HepG2 (cell line): ENCODE measurements at regions not wholly inside any gene's neighbourhood (a gene's known extent, or its start where the extent isn't known, plus 50 kb on each side); places are given as distances from the start of the nearest gene placed in this dataset.

Source experiments
- ATAC-seq: fragments of 200-7000 bp; cut with Tn5 transposase; 3 replicates; pipeline ENCODE4 v1.9.1; 2020; ENCODE audit warnings: mild to moderate bottlenecking, moderate library complexity
- BruUV-seq: library from RNA; stranded (reverse); fragments of 400-500 nt; replicated peaks from 2 replicates; lab custom pipeline; 2021; lab: Mats Ljungman, UMichigan
- CTCF ChIA-PET: fragments of 300-600 bp; formaldehyde crosslinking; extraction: SDS; loops from one replicate; lab custom pipeline; 2021; ENCODE audit warnings: low total read pairs, inconsistent platforms, low intra/inter-chr PET ratio; lab: Yijun Ruan, JAX
- POLR2A ChIA-PET: fragments of 350-600 bp; sonication (Branson Sonifier 250); formaldehyde crosslinking; loops from one replicate; lab custom pipeline; 2020; ENCODE audit warnings: antibody characterized with exemption, inconsistent platforms; lab: Yijun Ruan, JAX
- DNase-seq: peaks from one replicate; pipeline ENCODE4 v3.0.0-alpha.2; 2015; ENCODE audit warnings: low spot score
- FAIRE-seq: peaks from 3 replicates; lab custom pipeline; 2011; peaks lifted over from hg19 to GRCh38; lab: Jason Lieb, UNC
- H2AFZ ChIP-seq: one replicate; pipeline ENCODE4 v1.6.1; 2011; ENCODE audit warnings: low read length, inconsistent platforms
- H3K27ac ChIP-seq: fragments of 300-600 bp; 3 replicates; pipeline ENCODE4 v1.8.0; 2011; ENCODE audit warnings: mixed run types, mild to moderate bottlenecking, mixed read lengths, low read length, inconsistent platforms; ENCODE audit not compliant: insufficient read depth; ENCODE audit errors: extremely low read length
- H3K27me3 ChIP-seq, 2 experiments: fragments of 200-600 bp in 1 of 2; 2 replicates in 1 of 2; 3 replicates in 1 of 2; pipeline versions ENCODE4 v1.6.0 to v1.8.0; 2011; ENCODE audit warnings: low read length in 2 of 2, mild to moderate bottlenecking in 2 of 2, moderate library complexity in 2 of 2, inconsistent platforms in 1 of 2; ENCODE audit not compliant: insufficient read depth in 2 of 2, control insufficient read depth in 1 of 2
- H3K36me3 ChIP-seq, 2 experiments: fragments of 200-600 bp in 1 of 2; replicated peaks in 1 of 2; 2 replicates in 1 of 2; 3 replicates in 1 of 2; pipeline versions ENCODE4 v1.5.1 to v1.8.0; 2011; ENCODE audit warnings: low read length in 2 of 2, inconsistent platforms in 1 of 2; ENCODE audit not compliant: insufficient read depth in 2 of 2, control insufficient read depth in 1 of 2
- H3K4me1 ChIP-seq: 2 replicates; pipeline ENCODE4 v1.5.1; 2012; ENCODE audit warnings: low read length, inconsistent platforms; ENCODE audit not compliant: insufficient read depth
- H3K4me2 ChIP-seq: 2 replicates; pipeline ENCODE4 v1.6.0; 2011; ENCODE audit warnings: low read depth, low read length, inconsistent platforms
- H3K4me3 ChIP-seq, 3 experiments: fragments of 200-600 bp in 1 of 3; sonication (generic), shearing (Covaris generic) in 1 of 3; replicated peaks in 1 of 3; 2 replicates each; pipeline ENCODE4 v1.5.1; 2011 to 2016; ENCODE audit warnings: low read length in 3 of 3, inconsistent platforms in 2 of 3, low read depth in 2 of 3, mild to moderate bottlenecking in 2 of 3, control low read depth in 1 of 3, mixed read lengths in 1 of 3; ENCODE audit not compliant: insufficient read depth in 1 of 3
- H3K79me2 ChIP-seq: one replicate; pipeline ENCODE4 v1.6.1; 2011; ENCODE audit warnings: low read length, inconsistent platforms; ENCODE audit not compliant: insufficient read depth
- H3K9ac ChIP-seq: 2 replicates; pipeline ENCODE4 v1.6.0; 2011; ENCODE audit warnings: mild to moderate bottlenecking, low read depth, low read length, inconsistent platforms; ENCODE audit not compliant: insufficient read depth
- H3K9me3 ChIP-seq: 2 replicates; pipeline ENCODE4 v1.5.1; 2012; ENCODE audit warnings: mild to moderate bottlenecking, low read length
- H4K20me1 ChIP-seq: 2 replicates; pipeline ENCODE4 v1.6.0; 2011; ENCODE audit warnings: inconsistent platforms, mild to moderate bottlenecking, low read length, moderate library complexity; ENCODE audit not compliant: insufficient read depth
- NR3C1 ChIP-seq: sonication (generic); formaldehyde crosslinking; IDR thresholded peaks from 2 replicates; pipeline ENCODE4 v1.4.0; 2020; ENCODE audit warnings: missing genetic modification reagents
- RELA ChIP-seq: sonication (generic); formaldehyde crosslinking; IDR thresholded peaks from 2 replicates; pipeline ENCODE4 v1.4.0; 2020; ENCODE audit warnings: missing genetic modification reagents
- ZBTB1 ChIP-seq: sonication (generic); formaldehyde crosslinking; IDR thresholded peaks from 2 replicates; pipeline ENCODE4 v1.4.0; 2020; ENCODE audit warnings: missing genetic modification reagents, borderline replicate concordance
- ZBTB3 ChIP-seq: sonication (generic); formaldehyde crosslinking; IDR thresholded peaks from 2 replicates; pipeline ENCODE4 v1.4.0; 2020; ENCODE audit warnings: low read depth, mild to moderate bottlenecking, moderate library complexity, missing genetic modification reagents, borderline replicate concordance
- ZNF720 ChIP-seq: sonication (generic); formaldehyde crosslinking; IDR thresholded peaks from 2 replicates; pipeline ENCODE4 v1.4.0; 2020; ENCODE audit warnings: missing genetic modification reagents
- ZNF747 ChIP-seq: sonication (generic); formaldehyde crosslinking; IDR thresholded peaks from 2 replicates; pipeline ENCODE4 v1.8.1; 2023; ENCODE audit warnings: missing genetic modification reagents, mild to moderate bottlenecking, borderline replicate concordance
- WGBS: methylation state at CpG from one replicate; pipeline ENCODE4 v1.1.6; 2017; ENCODE audit warnings: low lambda C conversion rate; 5-methylcytosine and 5-hydroxymethylcytosine counted together
- in situ Hi-C: cut with HindIII; loops from 2 replicates; pipeline ENCODE4 v1.10.0; 2017; ENCODE audit warnings: low pct_unique_long_range_greater_than_20kb; ENCODE audit not compliant: extremely low pct_ligation_motif_present
- intact Hi-C: fragments of 100-400 bp; cut with micrococcal nuclease; formaldehyde crosslinking; loops from one replicate; pipeline ENCODE4 v1.10.0; 2022; ENCODE audit not compliant: unreplicated experiment
- TF ChIP-seq, protein P1 (sequence below): sonication (generic); formaldehyde crosslinking; IDR thresholded peaks from 2 replicates; pipeline ENCODE4 v1.4.0; 2020; ENCODE audit warnings: mild to moderate bottlenecking, missing genetic modification reagents, borderline replicate concordance

DNA sequence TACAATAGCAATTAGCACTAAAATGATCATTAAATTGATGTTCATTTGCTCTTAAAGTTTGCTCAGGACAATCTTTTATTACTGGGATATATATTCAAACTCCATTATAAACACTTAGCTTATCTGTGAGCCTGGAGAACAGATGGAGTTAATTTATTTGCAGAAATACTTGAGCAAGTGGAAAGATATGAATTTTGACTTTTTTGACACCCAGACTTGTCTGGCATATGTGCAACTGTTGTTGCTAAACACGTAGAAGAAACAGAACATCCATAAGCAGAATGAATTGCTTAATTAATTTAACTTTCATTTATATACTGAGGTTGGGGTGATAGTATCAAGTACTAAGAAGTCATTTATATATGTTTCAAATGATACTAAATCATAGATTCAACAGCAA is 820.7 kb upstream of the TYRP1 start:
- Histone ChIP-seq H4K20me1 (no peaks in the 10 kb centered on the region), H2AFZ (no peak overlapping the region), H3K27ac (no peak overlapping the region), H3K4me3 (no peak overlapping the region), H3K9me3 (peaks cover 42% of the 10 kb centered on the region), H3K4me1 (no peaks in the 10 kb centered on the region), H3K27me3 (no peaks in the 10 kb centered on the region), H3K9ac (no peak overlapping the region), H3K36me3 (no peaks in the 10 kb centered on the region), H3K4me2 (no peak overlapping the region), H3K79me2 (no peaks in the 10 kb centered on the region)
- intact Hi-C loops, result no loop called here
- ATAC-seq (no peak), FAIRE-seq (no peak), DNase-seq (no peak)
- TF ChIP-seq ZNF747 (CRISPR knock-in tag), result no peak
- no peak for TF ChIP-seq NR3C1 (CRISPR knock-in tag)
- no peak for TF ChIP-seq ZBTB1 (CRISPR knock-in tag)
- no peak for TF ChIP-seq ZNF720 (CRISPR knock-in tag)
- TF ChIP-seq, protein P1, sequence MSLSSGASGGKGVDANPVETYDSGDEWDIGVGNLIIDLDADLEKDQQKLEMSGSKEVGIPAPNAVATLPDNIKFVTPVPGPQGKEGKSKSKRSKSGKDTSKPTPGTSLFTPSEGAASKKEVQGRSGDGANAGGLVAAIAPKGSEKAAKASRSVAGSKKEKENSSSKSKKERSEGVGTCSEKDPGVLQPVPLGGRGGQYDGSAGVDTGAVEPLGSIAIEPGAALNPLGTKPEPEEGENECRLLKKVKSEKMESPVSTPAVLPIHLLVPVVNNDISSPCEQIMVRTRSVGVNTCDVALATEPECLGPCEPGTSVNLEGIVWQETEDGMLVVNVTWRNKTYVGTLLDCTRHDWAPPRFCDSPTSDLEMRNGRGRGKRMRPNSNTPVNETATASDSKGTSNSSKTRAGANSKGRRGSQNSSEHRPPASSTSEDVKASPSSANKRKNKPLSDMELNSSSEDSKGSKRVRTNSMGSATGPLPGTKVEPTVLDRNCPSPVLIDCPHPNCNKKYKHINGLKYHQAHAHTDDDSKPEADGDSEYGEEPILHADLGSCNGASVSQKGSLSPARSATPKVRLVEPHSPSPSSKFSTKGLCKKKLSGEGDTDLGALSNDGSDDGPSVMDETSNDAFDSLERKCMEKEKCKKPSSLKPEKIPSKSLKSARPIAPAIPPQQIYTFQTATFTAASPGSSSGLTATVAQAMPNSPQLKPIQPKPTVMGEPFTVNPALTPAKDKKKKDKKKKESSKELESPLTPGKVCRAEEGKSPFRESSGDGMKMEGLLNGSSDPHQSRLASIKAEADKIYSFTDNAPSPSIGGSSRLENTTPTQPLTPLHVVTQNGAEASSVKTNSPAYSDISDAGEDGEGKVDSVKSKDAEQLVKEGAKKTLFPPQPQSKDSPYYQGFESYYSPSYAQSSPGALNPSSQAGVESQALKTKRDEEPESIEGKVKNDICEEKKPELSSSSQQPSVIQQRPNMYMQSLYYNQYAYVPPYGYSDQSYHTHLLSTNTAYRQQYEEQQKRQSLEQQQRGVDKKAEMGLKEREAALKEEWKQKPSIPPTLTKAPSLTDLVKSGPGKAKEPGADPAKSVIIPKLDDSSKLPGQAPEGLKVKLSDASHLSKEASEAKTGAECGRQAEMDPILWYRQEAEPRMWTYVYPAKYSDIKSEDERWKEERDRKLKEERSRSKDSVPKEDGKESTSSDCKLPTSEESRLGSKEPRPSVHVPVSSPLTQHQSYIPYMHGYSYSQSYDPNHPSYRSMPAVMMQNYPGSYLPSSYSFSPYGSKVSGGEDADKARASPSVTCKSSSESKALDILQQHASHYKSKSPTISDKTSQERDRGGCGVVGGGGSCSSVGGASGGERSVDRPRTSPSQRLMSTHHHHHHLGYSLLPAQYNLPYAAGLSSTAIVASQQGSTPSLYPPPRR, result no peak
- no peak for TF ChIP-seq ZBTB3
- TF ChIP-seq RELA (CRISPR knock-in tag), result no peak
- 3% methylated on average over 1 of the region's 1 CpG for WGBS
- no TSS peak for BruUV-seq
- POLR2A ChIA-PET, result no interaction called here
- CTCF ChIA-PET, result no interaction called here
- in situ Hi-C loops, result no loop called here
